ENCODE measurements at regions not wholly inside any gene's neighbourhood (a gene's known extent, or its start where the extent isn't known, plus 50 kb on each side); places are given as distances from the start of the nearest gene placed in this dataset.

DNA sequence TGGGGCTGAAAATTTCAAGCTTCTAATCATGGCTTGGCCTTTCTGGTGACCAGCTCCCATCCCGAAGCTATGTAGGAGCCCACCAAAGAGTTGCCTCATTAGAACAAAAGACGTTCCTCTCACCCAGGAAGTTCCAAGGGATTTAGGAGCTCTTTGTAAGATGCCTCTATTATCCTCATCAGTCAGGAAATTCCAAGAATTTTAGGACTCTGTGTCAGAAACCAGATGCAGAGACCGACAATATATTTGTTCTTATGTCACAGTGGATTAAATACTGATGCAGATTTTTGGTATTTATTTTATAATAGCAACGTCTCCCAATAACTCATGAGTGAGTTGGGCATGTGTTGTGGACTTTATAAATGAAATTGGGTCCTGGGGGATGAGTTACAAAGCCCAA is 91.8 kb upstream of the SKOR2 start:
- no peak for TF ChIP-seq TCF7L2 (IDR thresholded peaks at IDR 0.05; ENCODE audit: low read depth, low read length)
- no peak for TF ChIP-seq SIN3A (IDR thresholded peaks at IDR 0.05; ENCODE audit: borderline replicate concordance, insufficient read depth, low read depth, low read length)
- TF ChIP-seq, protein P1, sequence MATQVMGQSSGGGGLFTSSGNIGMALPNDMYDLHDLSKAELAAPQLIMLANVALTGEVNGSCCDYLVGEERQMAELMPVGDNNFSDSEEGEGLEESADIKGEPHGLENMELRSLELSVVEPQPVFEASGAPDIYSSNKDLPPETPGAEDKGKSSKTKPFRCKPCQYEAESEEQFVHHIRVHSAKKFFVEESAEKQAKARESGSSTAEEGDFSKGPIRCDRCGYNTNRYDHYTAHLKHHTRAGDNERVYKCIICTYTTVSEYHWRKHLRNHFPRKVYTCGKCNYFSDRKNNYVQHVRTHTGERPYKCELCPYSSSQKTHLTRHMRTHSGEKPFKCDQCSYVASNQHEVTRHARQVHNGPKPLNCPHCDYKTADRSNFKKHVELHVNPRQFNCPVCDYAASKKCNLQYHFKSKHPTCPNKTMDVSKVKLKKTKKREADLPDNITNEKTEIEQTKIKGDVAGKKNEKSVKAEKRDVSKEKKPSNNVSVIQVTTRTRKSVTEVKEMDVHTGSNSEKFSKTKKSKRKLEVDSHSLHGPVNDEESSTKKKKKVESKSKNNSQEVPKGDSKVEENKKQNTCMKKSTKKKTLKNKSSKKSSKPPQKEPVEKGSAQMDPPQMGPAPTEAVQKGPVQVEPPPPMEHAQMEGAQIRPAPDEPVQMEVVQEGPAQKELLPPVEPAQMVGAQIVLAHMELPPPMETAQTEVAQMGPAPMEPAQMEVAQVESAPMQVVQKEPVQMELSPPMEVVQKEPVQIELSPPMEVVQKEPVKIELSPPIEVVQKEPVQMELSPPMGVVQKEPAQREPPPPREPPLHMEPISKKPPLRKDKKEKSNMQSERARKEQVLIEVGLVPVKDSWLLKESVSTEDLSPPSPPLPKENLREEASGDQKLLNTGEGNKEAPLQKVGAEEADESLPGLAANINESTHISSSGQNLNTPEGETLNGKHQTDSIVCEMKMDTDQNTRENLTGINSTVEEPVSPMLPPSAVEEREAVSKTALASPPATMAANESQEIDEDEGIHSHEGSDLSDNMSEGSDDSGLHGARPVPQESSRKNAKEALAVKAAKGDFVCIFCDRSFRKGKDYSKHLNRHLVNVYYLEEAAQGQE (IDR thresholded peaks at IDR 0.05; ENCODE audit: insufficient read depth in 1 of 2, low read depth in 2 of 2, low read length in 1 of 2): no peak
- TF ChIP-seq, protein P2, sequence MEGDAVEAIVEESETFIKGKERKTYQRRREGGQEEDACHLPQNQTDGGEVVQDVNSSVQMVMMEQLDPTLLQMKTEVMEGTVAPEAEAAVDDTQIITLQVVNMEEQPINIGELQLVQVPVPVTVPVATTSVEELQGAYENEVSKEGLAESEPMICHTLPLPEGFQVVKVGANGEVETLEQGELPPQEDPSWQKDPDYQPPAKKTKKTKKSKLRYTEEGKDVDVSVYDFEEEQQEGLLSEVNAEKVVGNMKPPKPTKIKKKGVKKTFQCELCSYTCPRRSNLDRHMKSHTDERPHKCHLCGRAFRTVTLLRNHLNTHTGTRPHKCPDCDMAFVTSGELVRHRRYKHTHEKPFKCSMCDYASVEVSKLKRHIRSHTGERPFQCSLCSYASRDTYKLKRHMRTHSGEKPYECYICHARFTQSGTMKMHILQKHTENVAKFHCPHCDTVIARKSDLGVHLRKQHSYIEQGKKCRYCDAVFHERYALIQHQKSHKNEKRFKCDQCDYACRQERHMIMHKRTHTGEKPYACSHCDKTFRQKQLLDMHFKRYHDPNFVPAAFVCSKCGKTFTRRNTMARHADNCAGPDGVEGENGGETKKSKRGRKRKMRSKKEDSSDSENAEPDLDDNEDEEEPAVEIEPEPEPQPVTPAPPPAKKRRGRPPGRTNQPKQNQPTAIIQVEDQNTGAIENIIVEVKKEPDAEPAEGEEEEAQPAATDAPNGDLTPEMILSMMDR (IDR thresholded peaks at IDR 0.05): no peak

Measured in Panc1 (cell line).